ENCODE measurements at regions not wholly inside any gene's neighbourhood (a gene's known extent, or its start where the extent isn't known, plus 50 kb on each side); places are given as distances from the start of the nearest gene placed in this dataset.
A peak's percentile ranks its signal among the peaks of the same experiment; 100 is the strongest.
"Not testable (repeated sequence)": the region's sequence is repeated elsewhere in the genome, so short reads cannot be mapped to it uniquely, and the experiment has no call there.

- H3K4me3 ChIP-seq (ENCODE audit: low read length), result no peak overlapping the region
- no peaks in the 10 kb centered on the region for H3K4me1 ChIP-seq (ENCODE audit: control insufficient read depth, low read length)
- TF ChIP-seq CTCF (IDR thresholded peaks at IDR 0.05; ENCODE audit: low read depth, low read length, poor library complexity, severe bottlenecking), result no peak
- TF ChIP-seq EZH2phosphoT487 (IDR thresholded peaks at IDR 0.05; ENCODE audit: borderline replicate concordance, low read length), result no peak
- no peak overlapping the region for H3K4me2 ChIP-seq (ENCODE audit: low read length)
- no peaks in the 10 kb centered on the region for H3F3A ChIP-seq (ENCODE audit: control insufficient read depth, insufficient read depth)
- H3K27me3 ChIP-seq (ENCODE audit: control insufficient read depth, low read length), result no peaks in the 10 kb centered on the region
- no peaks in the 10 kb centered on the region for H3K36me3 ChIP-seq (ENCODE audit: control insufficient read depth, low read length)
- no peaks in the 10 kb centered on the region for H3K9me2 ChIP-seq (replicated peaks; ENCODE audit: control insufficient read depth, low read length)
- H3K9me3 ChIP-seq (ENCODE audit: control insufficient read depth, insufficient read depth, low read length), result no peaks in the 10 kb centered on the region
- H3K27ac ChIP-seq (ENCODE audit: low read depth, low read length), result no peak overlapping the region
- H3K79me2 ChIP-seq (ENCODE audit: control insufficient read depth, low read length), result no peaks in the 10 kb centered on the region
- H4K20me1 ChIP-seq (ENCODE audit: control insufficient read depth, insufficient read depth, low read depth, low read length), result no peaks in the 10 kb centered on the region
These were observed 137.1 kb upstream of the FOXG1 start for GRCh38 chr14:28629328-28630004.

GRCh38 chr14:28630100-28630499 is 136.5 kb upstream of the FOXG1 start:
- Histone ChIP-seq H3F3A (ENCODE audit: control insufficient read depth, insufficient read depth) (no peaks in the 10 kb centered on the region), H4K20me1 (ENCODE audit: control insufficient read depth, insufficient read depth, low read depth, low read length) (no peaks in the 10 kb centered on the region), H3K79me2 (ENCODE audit: control insufficient read depth, low read length) (no peaks in the 10 kb centered on the region), H3K27ac (ENCODE audit: low read depth, low read length) (no peak overlapping the region), H3K9me3 (ENCODE audit: control insufficient read depth, insufficient read depth, low read length) (no peaks in the 10 kb centered on the region), H3K36me3 (ENCODE audit: control insufficient read depth, low read length) (no peaks in the 10 kb centered on the region), H3K27me3 (ENCODE audit: control insufficient read depth, low read length) (no peaks in the 10 kb centered on the region), H3K9me2 (replicated peaks; ENCODE audit: control insufficient read depth, low read length) (no peaks in the 10 kb centered on the region), H3K4me3 (ENCODE audit: low read length) (no peak overlapping the region), H3K4me2 (ENCODE audit: low read length) (no peak overlapping the region), H3K4me1 (ENCODE audit: control insufficient read depth, low read length) (no peaks in the 10 kb centered on the region)
- TF ChIP-seq CTCF (IDR thresholded peaks at IDR 0.05; ENCODE audit: low read depth, low read length, poor library complexity, severe bottlenecking) (no peak), EZH2phosphoT487 (IDR thresholded peaks at IDR 0.05; ENCODE audit: borderline replicate concordance, low read length) (no peak)

- H3K4me2 ChIP-seq (ENCODE audit: low read length), result no peak overlapping the region
- H3K36me3 ChIP-seq (ENCODE audit: control insufficient read depth, low read length), result no peaks in the 10 kb centered on the region
- H3K27ac ChIP-seq (ENCODE audit: low read depth, low read length), result no peak overlapping the region
- H3K4me1 ChIP-seq (ENCODE audit: control insufficient read depth, low read length), result no peaks in the 10 kb centered on the region
- TF ChIP-seq EZH2phosphoT487 (IDR thresholded peaks at IDR 0.05; ENCODE audit: borderline replicate concordance, low read length) (no peak), CTCF (IDR thresholded peaks at IDR 0.05; ENCODE audit: low read depth, low read length, poor library complexity, severe bottlenecking) (peak; percentile 49)
- H3K4me3 ChIP-seq (ENCODE audit: low read length), result no peak overlapping the region
- H3K9me2 ChIP-seq (replicated peaks; ENCODE audit: control insufficient read depth, low read length), result no peaks in the 10 kb centered on the region
- no peaks in the 10 kb centered on the region for H3K27me3 ChIP-seq (ENCODE audit: control insufficient read depth, low read length)
- no peaks in the 10 kb centered on the region for H4K20me1 ChIP-seq (ENCODE audit: control insufficient read depth, insufficient read depth, low read depth, low read length)
- no peaks in the 10 kb centered on the region for H3K9me3 ChIP-seq (ENCODE audit: control insufficient read depth, insufficient read depth, low read length)
- no peaks in the 10 kb centered on the region for H3K79me2 ChIP-seq (ENCODE audit: control insufficient read depth, low read length)
- H3F3A ChIP-seq (ENCODE audit: control insufficient read depth, insufficient read depth), result no peaks in the 10 kb centered on the region
These were observed 131.2 kb upstream of the FOXG1 start for GRCh38 chr14:28635387-28635786.

- H3K4me2 ChIP-seq (ENCODE audit: low read length); H3K4me3 ChIP-seq (ENCODE audit: low read length); H3K4me1 ChIP-seq (ENCODE audit: control insufficient read depth, low read length); H3K79me2 ChIP-seq (ENCODE audit: control insufficient read depth, low read length); H3F3A ChIP-seq (ENCODE audit: control insufficient read depth, insufficient read depth); H3K9me3 ChIP-seq (ENCODE audit: control insufficient read depth, insufficient read depth, low read length); H3K9me2 ChIP-seq (replicated peaks; ENCODE audit: control insufficient read depth, low read length); H3K36me3 ChIP-seq (ENCODE audit: control insufficient read depth, low read length); H4K20me1 ChIP-seq (ENCODE audit: control insufficient read depth, insufficient read depth, low read depth, low read length); H3K27me3 ChIP-seq (ENCODE audit: control insufficient read depth, low read length); H3K27ac ChIP-seq (ENCODE audit: low read depth, low read length): not testable (repeated sequence)
These were observed 130.8 kb upstream of the FOXG1 start for GRCh38 chr14:28635816-28636215.

- H3K9me2 ChIP-seq (replicated peaks; ENCODE audit: control insufficient read depth, low read length); H4K20me1 ChIP-seq (ENCODE audit: control insufficient read depth, insufficient read depth, low read depth, low read length); H3K36me3 ChIP-seq (ENCODE audit: control insufficient read depth, low read length); H3K4me1 ChIP-seq (ENCODE audit: control insufficient read depth, low read length); H3F3A ChIP-seq (ENCODE audit: control insufficient read depth, insufficient read depth); H3K9me3 ChIP-seq (ENCODE audit: control insufficient read depth, insufficient read depth, low read length); H3K27me3 ChIP-seq (ENCODE audit: control insufficient read depth, low read length); H3K79me2 ChIP-seq (ENCODE audit: control insufficient read depth, low read length); H3K4me2 ChIP-seq (ENCODE audit: low read length); H3K27ac ChIP-seq (ENCODE audit: low read depth, low read length); H3K4me3 ChIP-seq (ENCODE audit: low read length): not testable (repeated sequence)
These were observed 125.4 kb upstream of the FOXG1 start for GRCh38 chr14:28641189-28641588.

All from DOHH2 (cell line).